PC-3 (cell line): ENCODE measurements at regions not wholly inside any gene's neighbourhood (a gene's known extent, or its start where the extent isn't known, plus 50 kb on each side); places are given as distances from the start of the nearest gene placed in this dataset.

Experiments
- ATAC-seq: fragments of 200-7000 bp; cut with Tn5 transposase; 2 replicates; pipeline ENCODE4 v1.9.1; 2020; ENCODE audit warnings: mild to moderate bottlenecking, moderate library complexity
- BruUV-seq: library from RNA; stranded (reverse); fragments of 400-500 nt; replicated peaks from 2 replicates; lab custom pipeline; 2021; lab: Mats Ljungman, UMichigan
- CTCF ChIA-PET: fragments of 300-600 bp; sonication (Branson Sonifier 250); formaldehyde crosslinking; loops from one replicate; lab custom pipeline; 2022; ENCODE audit warnings: antibody characterized with exemption; lab: Charles Lee
- POLR2A ChIA-PET: fragments of 300-600 bp; sonication (Branson Sonifier 250); formaldehyde crosslinking; loops from one replicate; lab custom pipeline; 2022; ENCODE audit warnings: antibody characterized with exemption; ENCODE audit not compliant: unreplicated experiment; lab: Charles Lee
- DNase-seq: peaks from one replicate; pipeline ENCODE4 v3.0.0-alpha.2; 2015
- H2AFZ ChIP-seq: fragments of 300-600 bp; sonication (generic); 2 replicates; pipeline ENCODE4 v1.6.0; 2016; ENCODE audit warnings: antibody characterized with exemption, low read length
- H3F3A ChIP-seq: fragments of 300-600 bp; sonication (generic); one replicate; pipeline ENCODE4 v1.6.0; 2017; ENCODE audit warnings: antibody characterized with exemption, low read length, control low read depth, mild to moderate bottlenecking; ENCODE audit not compliant: unreplicated experiment
- H3K27ac ChIP-seq: fragments of 300-600 bp; sonication (generic); 2 replicates; pipeline ENCODE4 v1.5.1; 2016; ENCODE audit warnings: mild to moderate bottlenecking, low read length
- H3K27me3 ChIP-seq: fragments of 300-600 bp; sonication (generic); 2 replicates; pipeline ENCODE4 v1.6.1; 2016; ENCODE audit warnings: low read length, mixed read lengths
- H3K36me3 ChIP-seq: fragments of 300-600 bp; sonication (generic); 2 replicates; pipeline ENCODE4 v1.6.1; 2016; ENCODE audit warnings: low read depth, mixed run types, low read length, mixed read lengths
- H3K4me1 ChIP-seq: fragments of 300-600 bp; sonication (generic); 2 replicates; pipeline ENCODE4 v1.5.1; 2016; ENCODE audit warnings: low read length; ENCODE audit not compliant: insufficient read depth
- H3K4me2 ChIP-seq: fragments of 300-600 bp; sonication (generic); 2 replicates; pipeline ENCODE4 v1.6.0; 2016; ENCODE audit warnings: low read length
- H3K4me3 ChIP-seq: fragments of 300-600 bp; sonication (generic); 2 replicates; pipeline ENCODE4 v1.5.1; 2016; ENCODE audit warnings: mild to moderate bottlenecking, low read length, mixed read lengths
- H3K79me2 ChIP-seq: fragments of 300-600 bp; sonication (generic); 2 replicates; pipeline ENCODE4 v1.6.1; 2017; ENCODE audit warnings: low read length, mixed read lengths
- H3K9ac ChIP-seq: fragments of 300-600 bp; sonication (generic); 2 replicates; pipeline ENCODE4 v1.6.0; 2016; ENCODE audit warnings: mild to moderate bottlenecking, low read length
- H3K9me2 ChIP-seq: fragments of 300-600 bp; sonication (generic); replicated peaks from 2 replicates; pipeline ENCODE4 v1.6.1; 2016; ENCODE audit warnings: mixed run types, low read length, mixed read lengths
- H3K9me3 ChIP-seq: fragments of 300-600 bp; sonication (generic); 2 replicates; pipeline ENCODE4 v1.6.1; 2016; ENCODE audit warnings: low read length, mixed read lengths
- H4K20me1 ChIP-seq: fragments of 300-600 bp; sonication (generic); 2 replicates; pipeline ENCODE4 v1.6.1; 2016; ENCODE audit warnings: low read length, mixed read lengths
- CTCF ChIP-seq: fragments of 300-600 bp; sonication (generic); conservative IDR thresholded peaks from 2 replicates; pipeline ENCODE4 v1.5.1; 2017; ENCODE audit warnings: antibody characterized with exemption, low read depth, mild to moderate bottlenecking, low read length
- EZH2 ChIP-seq: fragments of 300-600 bp; sonication (generic); IDR thresholded peaks from one replicate; pipeline ENCODE4 v1.6.1; 2017; ENCODE audit warnings: antibody characterized with exemption, mild to moderate bottlenecking, low read length; ENCODE audit not compliant: unreplicated experiment
- EZH2phosphoT487 ChIP-seq: fragments of 300-600 bp; sonication (generic); IDR thresholded peaks from 2 replicates; pipeline ENCODE4 v1.6.1; 2018; ENCODE audit warnings: mild to moderate bottlenecking, antibody characterized with exemption, low read length, borderline replicate concordance
- intact Hi-C: fragments of 100-400 bp; cut with micrococcal nuclease; formaldehyde crosslinking; loops from 2 replicates; pipeline ENCODE4 v1.9.0; 2023

DNA sequence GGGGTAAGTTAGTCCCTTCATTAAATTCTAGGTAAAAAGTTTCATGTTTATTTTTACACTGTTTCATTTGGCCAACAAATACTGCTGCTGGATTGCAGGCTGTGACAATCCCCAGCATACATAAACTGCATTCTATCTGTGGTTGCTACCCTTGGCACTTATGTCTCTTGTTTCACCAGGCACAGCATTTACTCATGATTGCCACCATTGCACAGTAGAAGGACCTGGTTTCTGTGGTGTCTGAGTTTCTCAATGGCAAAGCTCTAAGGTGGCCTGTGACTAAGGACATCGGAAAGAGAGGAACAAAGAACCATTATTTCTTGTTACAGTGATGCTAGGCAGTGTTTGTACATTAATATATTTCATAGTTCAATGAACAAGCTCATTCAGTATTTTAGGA lies 878.4 kb upstream of the NEGR1 start:
- no peak for DNase-seq
- H3K27me3 ChIP-seq = no peaks in the 10 kb centered on the region
- no peaks in the 10 kb centered on the region for H3K36me3 ChIP-seq
- H3K9me2 ChIP-seq = no peaks in the 10 kb centered on the region
- no peak; the same call in 1 of the 2 replicates for ATAC-seq
- no peak overlapping the region for H3K9ac ChIP-seq
- H4K20me1 ChIP-seq = no peaks in the 10 kb centered on the region
- intact Hi-C loops = no loop called here
- ChIA-PET CTCF (no interaction called here), POLR2A (no interaction called here)
- no peak overlapping the region for H2AFZ ChIP-seq
- no TSS peak for BruUV-seq
- TF ChIP-seq CTCF = no peak
- H3F3A ChIP-seq = no peaks in the 10 kb centered on the region
- H3K4me2 ChIP-seq = no peak overlapping the region
- H3K27ac ChIP-seq = no peak overlapping the region
- H3K79me2 ChIP-seq = no peaks in the 10 kb centered on the region
- H3K9me3 ChIP-seq = no peaks in the 10 kb centered on the region
- H3K4me3 ChIP-seq = no peak overlapping the region
- H3K4me1 ChIP-seq = no peaks in the 10 kb centered on the region

GRCh38 chr1:73144311-73144710 lies 862.0 kb upstream of the NEGR1 start:
- ATAC-seq (no peak), DNase-seq (no peak)
- ChIA-PET CTCF (no interaction called here), POLR2A (no interaction called here)
- H3K36me3 ChIP-seq = no peaks in the 10 kb centered on the region
- no peaks in the 10 kb centered on the region for H4K20me1 ChIP-seq
- no peaks in the 10 kb centered on the region for H3K9me3 ChIP-seq
- no peak overlapping the region for H3K4me2 ChIP-seq
- H3F3A ChIP-seq = no peaks in the 10 kb centered on the region
- no peaks in the 10 kb centered on the region for H3K4me1 ChIP-seq
- H3K9ac ChIP-seq = no peak overlapping the region
- no peaks in the 10 kb centered on the region for H3K27me3 ChIP-seq
- H3K4me3 ChIP-seq = no peak overlapping the region
- no peak overlapping the region for H2AFZ ChIP-seq
- TF ChIP-seq EZH2phosphoT487 (no peak), EZH2 (no peak), CTCF (no peak)
- BruUV-seq = no TSS peak
- intact Hi-C loops = no loop called here
- H3K27ac ChIP-seq = no peak overlapping the region
- no peaks in the 10 kb centered on the region for H3K79me2 ChIP-seq
- no peaks in the 10 kb centered on the region for H3K9me2 ChIP-seq

GRCh38 chr1:73136975-73137374 lies 854.6 kb upstream of the NEGR1 start:
- Histone ChIP-seq H3K27ac (no peak overlapping the region), H3K9ac (no peak overlapping the region), H3K9me3 (no peaks in the 10 kb centered on the region), H3K9me2 (no peaks in the 10 kb centered on the region), H4K20me1 (no peaks in the 10 kb centered on the region; the same call in 1 of the 2 replicates), H3K79me2 (no peaks in the 10 kb centered on the region), H3K4me3 (no peak overlapping the region), H2AFZ (no peak overlapping the region), H3K4me1 (no peaks in the 10 kb centered on the region), H3K36me3 (no peaks in the 10 kb centered on the region), H3K27me3 (peaks cover 7% of the 10 kb centered on the region), H3F3A (no peaks in the 10 kb centered on the region), H3K4me2 (no peak overlapping the region)
- no peak for DNase-seq
- ATAC-seq = no peak
- POLR2A ChIA-PET = no interaction called here
- TF ChIP-seq EZH2phosphoT487 = no peak
- TF ChIP-seq CTCF = no peak
- intact Hi-C loops = no loop called here
- no TSS peak for BruUV-seq
- CTCF ChIA-PET = no interaction called here
